WTC11 (cell line): ENCODE measurements at regions not wholly inside any gene's neighbourhood (a gene's known extent, or its start where the extent isn't known, plus 50 kb on each side); places are given as distances from the start of the nearest gene placed in this dataset.

Experiments used
- ATAC-seq: fragments of 200-7000 bp; cut with Tn5 transposase; 2 replicates; pipeline ENCODE4 v1.10.0; 2021; ENCODE audit warnings: mild to moderate bottlenecking, moderate library complexity
- CTCF ChIA-PET: fragments of 300-600 bp; sonication (Branson Sonifier 250); formaldehyde crosslinking; loops from one replicate; lab custom pipeline; 2021; ENCODE audit warnings: antibody characterized with exemption; lab: Charles Lee
- POLR2A ChIA-PET: fragments of 350-600 bp; sonication (Branson Sonifier 250); formaldehyde crosslinking; loops from one replicate; lab custom pipeline; 2021; ENCODE audit warnings: antibody characterized with exemption; lab: Charles Lee
- DNase-seq: peaks from one replicate; pipeline ENCODE4 v3.0.0; 2021; ENCODE audit warnings: low spot score
- H3K27ac Mint-ChIP-seq: 2 replicates; pipeline ENCODE4 v1.8.0; 2021; ENCODE audit warnings: mixed read lengths
- H3K27me3 Mint-ChIP-seq: 2 replicates; pipeline ENCODE4 v1.8.0; 2021; ENCODE audit warnings: low read depth, mild to moderate bottlenecking, moderate library complexity, mixed read lengths
- H3K36me3 Mint-ChIP-seq: 2 replicates; pipeline ENCODE4 v1.8.0; 2021; ENCODE audit warnings: mixed read lengths
- H3K4me1 Mint-ChIP-seq: 2 replicates; pipeline ENCODE4 v1.8.0; 2022; ENCODE audit warnings: mixed read lengths
- H3K4me3 Mint-ChIP-seq: 2 replicates; pipeline ENCODE4 v1.8.0; 2021; ENCODE audit warnings: mild to moderate bottlenecking, moderate library complexity, mixed read lengths
- H3K9me3 Mint-ChIP-seq: 2 replicates; pipeline ENCODE4 v1.8.0; 2021; ENCODE audit warnings: mixed read lengths
- ATF1 ChIP-seq: sonication (generic); formaldehyde crosslinking; IDR thresholded peaks from 2 replicates; pipeline ENCODE4 v1.8.1; 2023; ENCODE audit warnings: mild to moderate bottlenecking, moderate library complexity, missing genetic modification reagents
- CDX4 ChIP-seq: fragments of 250-450 bp; sonication (Bioruptor Pico); IDR thresholded peaks from 2 replicates; pipeline ENCODE4 v1.9.0; 2021; ENCODE audit warnings: moderate library complexity, mild to moderate bottlenecking, inconsistent platforms, borderline replicate concordance
- CTCF ChIP-seq: fragments of 200-600 bp; IDR thresholded peaks from 2 replicates; pipeline ENCODE4 v1.8.0; 2022; ENCODE audit warnings: antibody characterized with exemption
- ELF4 ChIP-seq: sonication (generic); formaldehyde crosslinking; IDR thresholded peaks from 2 replicates; pipeline ENCODE4 v1.8.1; 2022; ENCODE audit warnings: low read depth, mild to moderate bottlenecking, moderate library complexity, missing genetic modification reagents
- ESRRA ChIP-seq: sonication (generic); formaldehyde crosslinking; IDR thresholded peaks from 2 replicates; pipeline ENCODE4 v1.8.1; 2022; ENCODE audit warnings: mild to moderate bottlenecking, missing genetic modification reagents, borderline replicate concordance
- HMGA2 ChIP-seq: fragments of 250-450 bp; sonication (Bioruptor Pico); IDR thresholded peaks from 2 replicates; pipeline ENCODE4 v1.4.0; 2021; ENCODE audit warnings: mild to moderate bottlenecking, moderate library complexity
- HMGXB4 ChIP-seq: sonication (generic); formaldehyde crosslinking; IDR thresholded peaks from 2 replicates; pipeline ENCODE4 v1.8.1; 2023; ENCODE audit warnings: mild to moderate bottlenecking, moderate library complexity, missing genetic modification reagents
- IRF2 ChIP-seq: sonication (generic); formaldehyde crosslinking; IDR thresholded peaks from 2 replicates; pipeline ENCODE4 v1.8.0; 2022; ENCODE audit warnings: low read depth, missing genetic modification reagents, borderline replicate concordance
- KAT7 ChIP-seq: sonication (generic); formaldehyde crosslinking; IDR thresholded peaks from 2 replicates; pipeline ENCODE4 v1.8.1; 2023; ENCODE audit warnings: missing genetic modification reagents, mild to moderate bottlenecking, borderline replicate concordance
- MAX ChIP-seq: sonication (generic); formaldehyde crosslinking; IDR thresholded peaks from 2 replicates; pipeline ENCODE4 v1.8.0; 2022; ENCODE audit warnings: mild to moderate bottlenecking, missing genetic modification reagents
- MYBL2 ChIP-seq: sonication (generic); formaldehyde crosslinking; IDR thresholded peaks from 2 replicates; pipeline ENCODE4 v1.8.1; 2023; ENCODE audit warnings: mild to moderate bottlenecking, moderate library complexity, missing genetic modification reagents
- PREB ChIP-seq: sonication (generic); formaldehyde crosslinking; IDR thresholded peaks from 2 replicates; pipeline ENCODE4 v1.8.1; 2022; ENCODE audit warnings: mild to moderate bottlenecking, missing genetic modification reagents, moderate library complexity, borderline replicate concordance
- PRRX2 ChIP-seq: fragments of 250-450 bp; sonication (Bioruptor Pico); IDR thresholded peaks from 2 replicates; pipeline ENCODE4 v1.8.0; 2021; ENCODE audit warnings: mild to moderate bottlenecking
- SMAD3 ChIP-seq: sonication (generic); formaldehyde crosslinking; IDR thresholded peaks from 2 replicates; pipeline ENCODE4 v1.8.0; 2022; ENCODE audit warnings: missing genetic modification reagents, mild to moderate bottlenecking, borderline replicate concordance
- SMAD4 ChIP-seq: sonication (generic); formaldehyde crosslinking; IDR thresholded peaks from 2 replicates; pipeline ENCODE4 v1.8.0; 2022; ENCODE audit warnings: mild to moderate bottlenecking, missing genetic modification reagents
- ZBTB43 ChIP-seq: sonication (generic); formaldehyde crosslinking; IDR thresholded peaks from 2 replicates; pipeline ENCODE4 v1.8.1; 2023; ENCODE audit warnings: mild to moderate bottlenecking, missing genetic modification reagents
- ZNF317 ChIP-seq: sonication (generic); formaldehyde crosslinking; IDR thresholded peaks from 2 replicates; pipeline ENCODE4 v1.8.1; 2023; ENCODE audit warnings: low read depth, mild to moderate bottlenecking, moderate library complexity, missing genetic modification reagents, borderline replicate concordance
- ZNF532 ChIP-seq: fragments of 250-450 bp; sonication (Bioruptor Pico); IDR thresholded peaks from 2 replicates; pipeline ENCODE4 v1.9.0; 2021; ENCODE audit warnings: mild to moderate bottlenecking, borderline replicate concordance
- ZSCAN18 ChIP-seq: fragments of 250-450 bp; sonication (Bioruptor Pico); IDR thresholded peaks from 2 replicates; pipeline ENCODE4 v2.1.2; 2022; ENCODE audit warnings: mild to moderate bottlenecking, moderate library complexity

- H3K27me3 Mint-ChIP-seq, result peaks cover 6% of the 10 kb centered on the region
- peaks cover 31% of the 10 kb centered on the region for H3K36me3 Mint-ChIP-seq
- TF ChIP-seq SMAD3 (CRISPR knock-in tag) (no peak), HMGA2 (no peak), ZNF317 (CRISPR knock-in tag) (no peak), IRF2 (no peak), CTCF (no peak), MYBL2 (CRISPR knock-in tag) (no peak), ATF1 (no peak), ESRRA (CRISPR knock-in tag) (no peak), PRRX2 (CRISPR knock-in tag) (no peak), ZBTB43 (no peak), ZSCAN18 (CRISPR knock-in tag) (no peak), SMAD4 (no peak), KAT7 (CRISPR knock-in tag) (no peak), ELF4 (CRISPR knock-in tag) (no peak)
- DNase-seq, result no peak
- POLR2A ChIA-PET, result no interaction called here
- H3K9me3 Mint-ChIP-seq, result peaks cover 32% of the 10 kb centered on the region
- H3K4me1 Mint-ChIP-seq, result peaks cover 9% of the 10 kb centered on the region
- ATAC-seq, result no peak
- no peak overlapping the region for H3K4me3 Mint-ChIP-seq
- CTCF ChIA-PET, result no interaction called here
- no peak overlapping the region for H3K27ac Mint-ChIP-seq
Observed at GRCh38 chr2:238527565-238527964, 100.8 kb downstream of the ASB1 start.

- no peak overlapping the region for H3K4me3 Mint-ChIP-seq
- no peak for ATAC-seq
- peaks cover 36% of the 10 kb centered on the region for H3K36me3 Mint-ChIP-seq
- H3K27me3 Mint-ChIP-seq, result peaks cover 11% of the 10 kb centered on the region
- H3K9me3 Mint-ChIP-seq, result peaks cover 48% of the 10 kb centered on the region
- no peak overlapping the region for H3K27ac Mint-ChIP-seq
- no peak for DNase-seq
- ChIA-PET CTCF (interaction anchor here (1.5 kb wide), 1 partner anchor 16 kb away, joined by 4 read pairs; no protein-coding TSS in a partner anchor), POLR2A (no interaction called here)
- peaks cover 9% of the 10 kb centered on the region for H3K4me1 Mint-ChIP-seq
- no peak for TF ChIP-seq CDX4
- TF ChIP-seq ZNF532, result no peak
- no peak for TF ChIP-seq KAT7 (CRISPR knock-in tag)
- TF ChIP-seq PREB (CRISPR knock-in tag), result no peak
- TF ChIP-seq HMGA2, result no peak
- no peak for TF ChIP-seq HMGXB4 (CRISPR knock-in tag)
- no peak for TF ChIP-seq MAX
- TF ChIP-seq ESRRA (CRISPR knock-in tag), result no peak
Observed at GRCh38 chr2:238528953-238529781, 102.4 kb downstream of the ASB1 start.
